H1 (cell line): ENCODE measurements at regions not wholly inside any gene's neighbourhood (a gene's known extent, or its start where the extent isn't known, plus 50 kb on each side); places are given as distances from the start of the nearest gene placed in this dataset.

Experiments used
- BACH1 ChIP-seq: IDR thresholded peaks from 2 replicates; pipeline ENCODE4 v1.6.1; 2012; ENCODE audit warnings: low read length, improper control_type of control experiment
- BRCA1 ChIP-seq: IDR thresholded peaks from 2 replicates; pipeline ENCODE4 v1.6.1; 2012; ENCODE audit warnings: low read depth, low read length, improper control_type of control experiment

GRCh38 chr2:119076713-119077112 lies 81.8 kb downstream of the C1QL2 start (continued):
- TF ChIP-seq BRCA1 (no peak), BACH1 (no peak)
